ENCODE measurements at regions not wholly inside any gene's neighbourhood (a gene's known extent, or its start where the extent isn't known, plus 50 kb on each side); places are given as distances from the start of the nearest gene placed in this dataset.

DNA sequence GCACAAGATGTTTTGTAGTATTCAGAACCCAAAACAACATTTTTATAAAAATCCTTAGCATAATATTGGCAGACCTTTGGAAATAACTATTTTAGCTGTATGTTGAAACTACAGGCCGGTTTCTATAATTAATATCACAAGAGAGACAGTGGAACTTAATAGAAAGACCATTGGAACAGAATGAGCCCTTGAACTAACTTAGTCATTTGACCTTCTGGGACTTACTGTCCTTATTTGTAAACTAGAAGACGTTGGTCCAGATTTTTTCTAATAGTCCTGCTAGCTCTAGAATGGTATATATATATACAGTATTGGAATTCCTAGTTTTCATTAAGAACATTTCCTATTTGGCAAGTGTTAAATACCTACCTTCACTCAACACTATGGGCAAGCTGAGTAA is 69.5 kb upstream of the ALDH1A1 start:
- TF ChIP-seq, protein P1, sequence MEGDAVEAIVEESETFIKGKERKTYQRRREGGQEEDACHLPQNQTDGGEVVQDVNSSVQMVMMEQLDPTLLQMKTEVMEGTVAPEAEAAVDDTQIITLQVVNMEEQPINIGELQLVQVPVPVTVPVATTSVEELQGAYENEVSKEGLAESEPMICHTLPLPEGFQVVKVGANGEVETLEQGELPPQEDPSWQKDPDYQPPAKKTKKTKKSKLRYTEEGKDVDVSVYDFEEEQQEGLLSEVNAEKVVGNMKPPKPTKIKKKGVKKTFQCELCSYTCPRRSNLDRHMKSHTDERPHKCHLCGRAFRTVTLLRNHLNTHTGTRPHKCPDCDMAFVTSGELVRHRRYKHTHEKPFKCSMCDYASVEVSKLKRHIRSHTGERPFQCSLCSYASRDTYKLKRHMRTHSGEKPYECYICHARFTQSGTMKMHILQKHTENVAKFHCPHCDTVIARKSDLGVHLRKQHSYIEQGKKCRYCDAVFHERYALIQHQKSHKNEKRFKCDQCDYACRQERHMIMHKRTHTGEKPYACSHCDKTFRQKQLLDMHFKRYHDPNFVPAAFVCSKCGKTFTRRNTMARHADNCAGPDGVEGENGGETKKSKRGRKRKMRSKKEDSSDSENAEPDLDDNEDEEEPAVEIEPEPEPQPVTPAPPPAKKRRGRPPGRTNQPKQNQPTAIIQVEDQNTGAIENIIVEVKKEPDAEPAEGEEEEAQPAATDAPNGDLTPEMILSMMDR (IDR thresholded peaks at IDR 0.05; ENCODE audit: poor library complexity, severe bottlenecking): no peak
- Histone ChIP-seq H3K27me3 (ENCODE audit: insufficient read depth, poor library complexity, severe bottlenecking) (no peaks in the 10 kb centered on the region), H3K9me3 (ENCODE audit: severe bottlenecking) (no peaks in the 10 kb centered on the region), H3K4me1 (ENCODE audit: insufficient read depth, poor library complexity, severe bottlenecking) (no peaks in the 10 kb centered on the region), H3K4me3 (ENCODE audit: severe bottlenecking) (no peak overlapping the region), H3K27ac (ENCODE audit: poor library complexity, severe bottlenecking) (no peak overlapping the region), H3K36me3 (ENCODE audit: low read depth) (no peaks in the 10 kb centered on the region)
- no peak for ATAC-seq (ENCODE audit: low read depth)
- no peak for DNase-seq (ENCODE audit: low spot score)

GRCh38 chr9:73020877-73021276 is 68.0 kb upstream of the ALDH1A1 start:
- Histone ChIP-seq H3K4me3 (ENCODE audit: severe bottlenecking) (no peak overlapping the region), H3K36me3 (ENCODE audit: low read depth) (no peaks in the 10 kb centered on the region), H3K27ac (ENCODE audit: poor library complexity, severe bottlenecking) (no peak overlapping the region), H3K4me1 (ENCODE audit: insufficient read depth, poor library complexity, severe bottlenecking) (no peaks in the 10 kb centered on the region), H3K27me3 (ENCODE audit: insufficient read depth, poor library complexity, severe bottlenecking) (no peaks in the 10 kb centered on the region), H3K9me3 (ENCODE audit: severe bottlenecking) (no peaks in the 10 kb centered on the region)
- DNase-seq (ENCODE audit: low spot score): no peak
- no peak for ATAC-seq (ENCODE audit: low read depth)
- TF ChIP-seq, protein P1 (IDR thresholded peaks at IDR 0.05; ENCODE audit: poor library complexity, severe bottlenecking): no peak

DNA sequence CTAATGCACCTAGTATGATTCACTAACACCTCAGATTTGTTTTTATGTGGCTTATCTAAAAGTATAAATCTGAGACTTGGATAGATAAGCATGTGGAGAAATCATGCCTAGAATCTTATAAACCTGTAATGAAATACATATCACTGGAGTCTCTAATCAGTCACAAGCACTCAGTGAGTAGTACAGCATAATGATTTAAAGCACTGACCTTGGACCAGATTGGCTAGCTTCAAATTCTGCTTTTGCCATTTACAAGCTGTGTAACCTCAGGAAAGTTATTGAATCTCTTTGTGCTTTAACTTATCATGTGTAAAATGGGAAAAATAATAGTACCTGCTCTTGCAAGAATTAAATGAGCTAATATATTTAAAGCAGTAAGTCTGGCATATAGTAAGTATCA is 61.2 kb upstream of the ALDH1A1 start:
- Histone ChIP-seq H3K9me3 (ENCODE audit: severe bottlenecking) (no peaks in the 10 kb centered on the region), H3K36me3 (ENCODE audit: low read depth) (no peaks in the 10 kb centered on the region), H3K4me3 (ENCODE audit: severe bottlenecking) (no peak overlapping the region), H3K27ac (ENCODE audit: poor library complexity, severe bottlenecking) (no peak overlapping the region), H3K4me1 (ENCODE audit: insufficient read depth, poor library complexity, severe bottlenecking) (no peaks in the 10 kb centered on the region), H3K27me3 (ENCODE audit: insufficient read depth, poor library complexity, severe bottlenecking) (no peaks in the 10 kb centered on the region)
- TF ChIP-seq, protein P1 (IDR thresholded peaks at IDR 0.05; ENCODE audit: poor library complexity, severe bottlenecking): no peak
- DNase-seq (ENCODE audit: low spot score) (no peak), ATAC-seq (ENCODE audit: low read depth) (no peak)

DNA sequence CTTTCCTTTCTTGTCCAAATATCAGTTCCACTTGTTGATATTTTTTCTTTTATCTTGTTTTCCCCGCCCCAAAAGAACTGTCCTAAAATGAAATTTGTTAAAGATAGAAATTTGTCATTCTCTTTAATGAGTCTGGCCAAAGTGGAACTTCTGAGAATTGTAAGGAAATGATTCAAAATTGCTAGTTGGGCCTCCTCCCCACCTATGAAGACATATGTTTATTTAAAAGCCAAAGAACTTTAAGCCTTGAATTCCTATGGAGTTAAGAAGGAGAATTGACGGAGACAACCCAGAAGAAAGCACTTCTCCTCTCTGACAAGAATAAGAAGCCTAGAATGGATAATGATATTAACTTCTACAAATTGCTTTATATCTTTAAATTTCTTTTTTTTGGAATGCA is 59.1 kb upstream of the ALDH1A1 start:
- TF ChIP-seq, protein P1 (IDR thresholded peaks at IDR 0.05; ENCODE audit: poor library complexity, severe bottlenecking): no peak
- Histone ChIP-seq H3K27ac (ENCODE audit: poor library complexity, severe bottlenecking) (no peak overlapping the region), H3K27me3 (ENCODE audit: insufficient read depth, poor library complexity, severe bottlenecking) (no peaks in the 10 kb centered on the region), H3K4me3 (ENCODE audit: severe bottlenecking) (no peak overlapping the region), H3K36me3 (ENCODE audit: low read depth) (no peaks in the 10 kb centered on the region), H3K4me1 (ENCODE audit: insufficient read depth, poor library complexity, severe bottlenecking) (no peaks in the 10 kb centered on the region), H3K9me3 (ENCODE audit: severe bottlenecking) (no peaks in the 10 kb centered on the region)
- ATAC-seq (ENCODE audit: low read depth) (no peak), DNase-seq (ENCODE audit: low spot score) (no peak)

DNA sequence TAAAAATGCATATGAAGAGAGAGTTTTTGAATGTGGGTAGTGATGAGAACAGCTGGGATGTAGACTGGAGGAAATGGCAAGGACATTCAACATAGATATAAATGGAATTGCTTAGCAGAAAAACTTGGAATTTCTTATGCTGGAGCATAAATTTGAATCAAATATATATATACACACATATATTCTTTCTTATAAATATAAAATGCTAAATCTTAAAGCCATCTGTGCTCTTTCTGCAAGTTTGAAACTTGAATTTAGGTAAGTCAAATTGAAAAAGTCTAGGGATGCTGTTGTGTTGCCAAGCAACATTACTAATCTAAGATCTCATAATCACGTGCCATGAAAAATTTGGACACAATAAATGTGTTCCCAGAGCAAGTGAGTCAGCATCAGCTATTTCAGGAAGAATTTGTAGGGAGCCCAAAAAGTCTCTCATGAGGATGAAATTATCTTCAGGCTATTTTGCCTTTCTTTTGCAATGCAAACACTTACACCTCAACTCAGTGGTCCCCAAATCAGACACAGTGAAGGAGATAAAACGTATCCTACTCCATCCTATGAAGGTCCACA is 58.4 kb upstream of the ALDH1A1 start:
- no peak overlapping the region for H3K27ac ChIP-seq (ENCODE audit: poor library complexity, severe bottlenecking)
- H3K36me3 ChIP-seq (ENCODE audit: low read depth): no peaks in the 10 kb centered on the region
- TF ChIP-seq, protein P1 (IDR thresholded peaks at IDR 0.05; ENCODE audit: poor library complexity, severe bottlenecking): no peak
- DNase-seq (ENCODE audit: low spot score) (no peak), ATAC-seq (ENCODE audit: low read depth) (no peak)
- H3K27me3 ChIP-seq (ENCODE audit: insufficient read depth, poor library complexity, severe bottlenecking): no peaks in the 10 kb centered on the region
- H3K4me3 ChIP-seq (ENCODE audit: severe bottlenecking): no peak overlapping the region
- no peaks in the 10 kb centered on the region for H3K9me3 ChIP-seq (ENCODE audit: severe bottlenecking)
- no peaks in the 10 kb centered on the region for H3K4me1 ChIP-seq (ENCODE audit: insufficient read depth, poor library complexity, severe bottlenecking)
